ENCODE measurements at regions not wholly inside any gene's neighbourhood (a gene's known extent, or its start where the extent isn't known, plus 50 kb on each side); places are given as distances from the start of the nearest gene placed in this dataset.
"Not testable (repeated sequence)": the region's sequence is repeated elsewhere in the genome, so short reads cannot be mapped to it uniquely, and the experiment has no call there.

DNA sequence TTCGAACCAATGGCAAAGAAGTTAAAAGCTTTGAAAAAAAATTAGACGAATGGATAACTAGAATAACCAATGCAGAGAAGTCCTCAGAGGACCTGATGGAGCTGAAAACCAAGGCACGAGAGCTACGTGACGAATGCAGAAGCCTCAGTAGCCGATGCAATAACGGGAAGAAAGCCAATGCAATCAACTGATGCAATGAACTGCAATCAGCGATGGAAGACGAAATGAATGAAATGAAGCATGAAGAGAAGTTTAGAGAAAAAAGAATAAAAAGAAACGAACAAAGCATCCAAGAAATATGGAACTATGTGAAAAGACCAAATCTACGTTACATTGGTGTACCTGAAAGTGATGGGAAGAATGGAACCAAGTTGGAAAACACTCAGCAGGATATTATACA, 52.6 kb upstream of the MRPS30 start:
- H3K27me3 Mint-ChIP-seq; H3K4me1 Mint-ChIP-seq; CTCF ChIA-PET; DNase-seq; H3K4me3 Mint-ChIP-seq; H3K36me3 Mint-ChIP-seq (ENCODE audit: low read depth); H3K27ac Mint-ChIP-seq; H3K9me3 Mint-ChIP-seq; POLR2A ChIA-PET: not testable (repeated sequence)

DNA sequence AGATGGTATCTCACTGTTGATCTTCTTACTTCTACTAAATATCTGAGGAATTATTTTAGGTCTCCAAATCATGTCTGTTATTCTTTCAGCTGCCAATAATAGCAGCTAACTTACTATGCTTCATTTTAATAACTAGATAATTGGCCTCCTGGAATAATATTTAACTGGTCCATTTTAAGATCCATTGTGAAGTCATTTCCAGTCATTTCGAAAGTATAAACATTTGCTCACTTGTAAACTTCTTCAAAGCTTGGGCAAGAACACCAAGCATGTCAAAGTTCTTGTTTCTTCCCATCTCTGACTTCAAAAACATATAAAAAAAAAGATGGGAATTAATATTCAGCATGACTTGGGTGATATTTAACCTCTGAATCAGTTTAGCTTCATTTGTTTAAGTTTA, 61.4 kb upstream of the MRPS30 start:
- ChIA-PET POLR2A (no interaction called here), CTCF (no interaction called here)
- Mint-ChIP-seq H3K4me1 (no peaks in the 10 kb centered on the region), H3K27ac (no peak overlapping the region), H3K36me3 (ENCODE audit: low read depth) (no peaks in the 10 kb centered on the region), H3K9me3 (no peaks in the 10 kb centered on the region), H3K4me3 (no peak overlapping the region), H3K27me3 (no peaks in the 10 kb centered on the region)
- no peak for DNase-seq

DNA sequence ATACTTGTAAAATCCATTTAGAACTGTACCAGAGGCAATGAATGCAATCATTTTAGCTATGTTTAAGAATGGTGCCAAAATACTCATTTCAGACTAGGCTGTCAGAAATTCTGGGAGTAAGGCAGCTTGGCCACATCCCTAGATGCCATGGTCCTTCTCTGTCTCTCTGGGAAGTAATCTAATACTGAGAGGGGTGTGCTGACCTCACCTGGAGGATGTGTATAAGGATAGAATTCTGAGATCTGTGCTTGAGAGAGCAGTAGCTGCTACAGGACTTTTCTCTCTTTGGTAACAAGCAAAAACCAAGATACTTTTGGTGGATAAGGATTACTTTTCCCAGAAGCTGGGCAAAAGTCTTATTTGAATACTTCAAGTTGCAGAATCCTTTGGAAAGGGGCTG, 68.1 kb upstream of the MRPS30 start:
- ChIA-PET CTCF (no interaction called here), POLR2A (no interaction called here)
- no peak overlapping the region for H3K27ac Mint-ChIP-seq
- DNase-seq, result no peak
- no peaks in the 10 kb centered on the region for H3K4me1 Mint-ChIP-seq
- no peak overlapping the region for H3K4me3 Mint-ChIP-seq
- no peaks in the 10 kb centered on the region for H3K27me3 Mint-ChIP-seq
- no peaks in the 10 kb centered on the region for H3K36me3 Mint-ChIP-seq (ENCODE audit: low read depth)
- H3K9me3 Mint-ChIP-seq, result no peaks in the 10 kb centered on the region

DNA sequence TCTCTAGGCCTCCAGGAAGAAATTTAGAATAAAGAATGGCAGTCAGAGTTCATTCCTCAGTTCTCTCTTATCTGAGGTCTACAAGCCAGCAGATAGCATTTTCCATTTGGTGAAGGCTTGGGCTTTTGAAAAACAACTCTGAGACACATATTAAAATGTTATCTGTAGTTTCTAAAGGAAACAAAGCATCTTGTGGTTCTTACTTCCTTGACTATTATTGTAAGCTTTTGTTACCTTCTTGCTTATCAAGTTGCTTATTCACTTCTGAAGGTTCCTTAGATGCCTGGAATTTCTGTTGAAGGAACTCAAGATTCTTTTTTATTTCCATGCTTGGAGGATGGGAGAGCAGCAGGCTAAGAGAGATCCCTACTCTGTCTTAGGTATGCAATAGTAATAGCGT, 79.2 kb upstream of the MRPS30 start:
- CTCF ChIA-PET, result no interaction called here
- Mint-ChIP-seq H3K4me3 (no peak overlapping the region), H3K4me1 (no peaks in the 10 kb centered on the region)

DNA sequence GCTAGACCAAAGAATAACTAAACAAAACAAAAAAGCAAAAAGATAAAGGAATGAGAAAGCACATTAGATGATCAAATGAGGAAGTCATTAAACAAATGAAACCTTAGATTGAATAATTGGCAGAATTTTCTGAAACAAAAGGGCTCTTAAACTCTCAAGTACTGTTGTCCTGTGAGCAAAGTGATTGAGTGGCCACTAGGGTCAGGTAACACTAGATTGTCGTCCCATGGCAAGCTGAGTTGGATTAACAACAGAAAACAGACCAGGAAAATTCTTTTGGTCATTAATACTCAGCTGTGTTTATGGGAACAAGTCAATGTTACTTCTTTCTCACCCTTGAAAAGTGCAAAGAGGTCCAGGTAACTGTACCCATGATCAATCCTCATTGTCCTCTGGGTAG, 81.6 kb upstream of the MRPS30 start:
- H3K36me3 Mint-ChIP-seq (ENCODE audit: low read depth), result no peaks in the 10 kb centered on the region
- H3K27me3 Mint-ChIP-seq, result no peaks in the 10 kb centered on the region
- CTCF ChIA-PET, result interaction anchor here (0.6 to 1.3 kb wide), 2 partner anchors 16 to 1502 kb away, joined by 3 read pairs; no protein-coding TSS in a partner anchor
- no peaks in the 10 kb centered on the region for H3K9me3 Mint-ChIP-seq
- H3K27ac Mint-ChIP-seq, result no peak overlapping the region
- no peak for DNase-seq
- POLR2A ChIA-PET, result no interaction called here
- no peak overlapping the region for H3K4me3 Mint-ChIP-seq
- no peaks in the 10 kb centered on the region for H3K4me1 Mint-ChIP-seq

More for the DNA sequence above, 79.2 kb upstream of the MRPS30 start:
- POLR2A ChIA-PET, result no interaction called here
- Mint-ChIP-seq H3K27ac (no peak overlapping the region), H3K9me3 (peaks cover 4% of the 10 kb centered on the region), H3K27me3 (no peaks in the 10 kb centered on the region), H3K36me3 (ENCODE audit: low read depth) (no peaks in the 10 kb centered on the region)
- DNase-seq, result no peak

DNA sequence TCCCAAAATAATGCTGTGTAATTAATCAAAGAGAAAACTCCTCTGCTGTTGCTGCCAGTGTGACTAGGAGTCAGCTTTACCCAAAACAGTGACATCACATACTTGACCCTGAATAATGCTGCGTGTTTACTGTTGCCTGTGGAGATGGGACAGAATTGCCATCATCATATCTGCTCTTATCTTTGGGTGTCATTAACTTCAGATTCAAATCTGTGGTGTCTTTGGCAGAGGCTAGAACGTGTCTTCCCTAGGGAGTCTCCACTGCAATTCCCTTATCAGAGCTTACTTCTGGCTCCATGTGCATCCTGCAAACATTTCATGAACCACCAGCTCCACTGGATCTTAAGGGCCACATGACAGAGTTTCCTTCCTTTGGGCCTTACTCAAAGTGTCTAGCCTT, 88.9 kb upstream of the MRPS30 start:
- no peaks in the 10 kb centered on the region for H3K4me1 Mint-ChIP-seq
- no peak for DNase-seq
- CTCF ChIA-PET, result no interaction called here
- H3K4me3 Mint-ChIP-seq, result no peak overlapping the region
- no peaks in the 10 kb centered on the region for H3K9me3 Mint-ChIP-seq
- no peaks in the 10 kb centered on the region for H3K27me3 Mint-ChIP-seq
- POLR2A ChIA-PET, result no interaction called here
- no peaks in the 10 kb centered on the region for H3K36me3 Mint-ChIP-seq (ENCODE audit: low read depth)
- no peak overlapping the region for H3K27ac Mint-ChIP-seq

DNA sequence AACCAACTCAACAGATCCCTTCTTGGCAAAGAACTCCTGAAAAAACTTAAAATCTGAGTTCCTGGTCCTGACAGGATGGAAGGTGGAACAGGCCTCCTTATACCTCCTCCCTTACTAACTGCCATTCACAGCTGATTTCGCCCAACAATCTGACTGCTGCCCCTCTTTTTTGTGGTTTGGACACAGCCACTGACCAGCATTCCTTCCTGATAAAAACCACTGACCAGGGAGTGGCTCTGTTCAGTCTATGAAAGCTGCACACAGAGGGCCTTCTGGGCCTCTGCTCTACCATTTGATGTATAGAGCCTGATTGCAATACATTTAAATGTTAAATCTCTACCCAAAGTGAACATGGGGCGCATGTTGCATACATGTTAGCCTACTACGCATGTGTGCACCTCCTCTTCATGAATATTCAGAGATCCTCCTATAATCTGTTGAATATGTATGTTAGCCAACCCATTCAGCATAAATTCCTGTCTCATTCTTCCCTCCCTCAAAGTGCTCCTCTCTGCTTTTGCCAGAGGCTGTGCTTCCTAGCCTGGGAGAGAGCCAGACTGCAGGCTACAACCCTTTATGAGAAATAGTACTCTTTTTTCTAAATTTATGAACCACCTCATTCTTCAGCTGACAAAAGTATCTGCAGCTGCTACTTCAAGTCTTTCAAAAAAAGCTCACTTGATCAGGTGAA, 93.7 kb upstream of the MRPS30 start:
- POLR2A ChIA-PET, result no interaction called here
- DNase-seq, result no peak
- no peaks in the 10 kb centered on the region for H3K4me1 Mint-ChIP-seq
- no peak overlapping the region for H3K27ac Mint-ChIP-seq
- CTCF ChIA-PET, result interaction anchor here (0.7 to 1.6 kb wide), 2 partner anchors 38 to 217 kb away, joined by 3 read pairs; no protein-coding TSS in a partner anchor
- no peaks in the 10 kb centered on the region for H3K9me3 Mint-ChIP-seq
- H3K36me3 Mint-ChIP-seq (ENCODE audit: low read depth), result no peaks in the 10 kb centered on the region
- H3K27me3 Mint-ChIP-seq, result no peaks in the 10 kb centered on the region
- no peak overlapping the region for H3K4me3 Mint-ChIP-seq

DNA sequence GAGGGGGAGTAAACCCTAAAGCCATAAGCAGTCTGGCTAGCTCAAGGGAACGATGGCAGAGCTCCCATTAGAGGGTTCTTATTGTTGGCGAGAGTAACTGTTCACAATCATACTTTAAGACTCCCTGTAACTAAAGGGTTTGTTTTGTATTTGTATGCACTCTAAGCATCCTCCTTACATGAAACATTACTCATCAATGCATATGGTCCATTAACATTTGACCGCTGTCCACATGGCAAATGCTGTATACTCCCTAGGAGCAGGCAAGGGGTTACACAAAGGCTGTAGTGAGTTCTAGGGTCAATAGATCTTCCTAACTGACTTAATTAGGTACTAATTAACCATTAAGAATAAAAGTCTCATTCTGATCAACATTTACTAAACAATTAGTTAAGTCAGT, 95.3 kb upstream of the MRPS30 start:
- no peak overlapping the region for H3K27ac Mint-ChIP-seq

DNA sequence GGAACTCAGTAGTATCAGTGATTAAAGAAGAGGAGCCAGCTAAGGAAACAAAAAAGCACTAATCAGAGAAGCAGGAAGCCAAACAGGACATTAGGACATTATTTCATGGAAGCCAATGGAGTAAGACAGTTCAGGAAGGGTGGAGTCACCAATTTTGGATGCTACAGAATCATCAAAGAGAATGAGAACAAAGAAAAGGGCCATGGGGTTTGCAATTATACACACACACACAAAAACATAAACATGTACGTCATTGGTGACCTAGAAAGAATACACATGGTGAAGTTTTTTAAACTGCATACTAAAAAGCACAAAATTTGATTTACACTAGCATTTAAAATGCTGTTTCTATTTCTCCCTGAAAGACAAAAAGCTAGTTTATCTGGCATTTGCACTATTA, 96.8 kb upstream of the MRPS30 start:
- Mint-ChIP-seq H3K4me1 (no peaks in the 10 kb centered on the region), H3K27me3 (no peaks in the 10 kb centered on the region), H3K4me3 (no peak overlapping the region), H3K9me3 (no peaks in the 10 kb centered on the region), H3K36me3 (ENCODE audit: low read depth) (no peaks in the 10 kb centered on the region), H3K27ac (no peak overlapping the region)
- no peak for DNase-seq
- CTCF ChIA-PET, result interaction anchor here (1.0 kb wide), 1 partner anchor 15 kb away, joined by 3 read pairs; no protein-coding TSS in a partner anchor
- POLR2A ChIA-PET, result no interaction called here

More for the DNA sequence above, 95.3 kb upstream of the MRPS30 start:
- Mint-ChIP-seq H3K4me3 (no peak overlapping the region), H3K27me3 (no peaks in the 10 kb centered on the region), H3K36me3 (ENCODE audit: low read depth) (no peaks in the 10 kb centered on the region), H3K9me3 (no peaks in the 10 kb centered on the region), H3K4me1 (no peaks in the 10 kb centered on the region)
- no peak for DNase-seq
- ChIA-PET CTCF (no interaction called here), POLR2A (no interaction called here)

DNA sequence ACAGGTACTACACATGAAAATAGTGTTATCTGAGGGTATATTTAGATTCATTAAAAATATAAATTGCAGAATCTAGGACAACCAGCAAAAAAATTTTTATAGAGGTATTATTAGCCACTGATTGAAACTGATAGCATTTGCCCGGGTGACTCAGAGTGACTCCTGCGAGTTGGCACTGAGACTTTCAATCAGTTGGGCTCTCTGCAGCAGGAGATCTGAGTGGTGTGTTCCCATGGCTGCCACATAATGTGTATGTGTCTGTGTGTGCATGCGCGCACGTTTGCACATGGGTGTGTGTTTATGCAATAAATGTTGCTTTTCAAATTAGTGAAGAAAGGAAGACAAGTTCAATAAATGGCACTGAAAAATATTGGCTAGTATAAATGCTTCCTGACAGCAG, 100.1 kb upstream of the MRPS30 start:
- Mint-ChIP-seq H3K9me3 (no peaks in the 10 kb centered on the region), H3K27me3 (no peaks in the 10 kb centered on the region), H3K4me1 (no peaks in the 10 kb centered on the region), H3K27ac (no peak overlapping the region), H3K36me3 (ENCODE audit: low read depth) (no peaks in the 10 kb centered on the region), H3K4me3 (no peak overlapping the region)
- ChIA-PET CTCF (no interaction called here), POLR2A (no interaction called here)
- DNase-seq, result no peak

DNA sequence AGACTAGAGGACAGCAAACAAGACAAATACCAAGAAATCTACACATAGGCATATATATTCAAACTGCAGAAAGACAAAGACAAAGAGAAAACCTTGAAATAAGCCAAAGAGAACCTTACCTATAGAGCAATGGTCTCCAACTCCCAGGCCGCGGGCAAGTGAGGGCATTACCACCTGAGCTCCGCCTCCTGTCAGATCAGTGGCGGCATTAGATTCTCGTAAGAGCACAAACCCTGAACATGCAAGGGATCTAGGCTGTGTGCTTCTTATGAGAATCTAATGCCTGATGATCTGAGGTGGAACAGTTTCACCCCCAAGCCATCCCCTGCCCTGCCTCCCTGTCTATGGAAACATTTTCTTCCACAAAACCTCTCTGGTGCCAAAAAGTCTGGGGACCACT, 101.0 kb upstream of the MRPS30 start:
- POLR2A ChIA-PET, result no interaction called here
- no peak overlapping the region for H3K27ac Mint-ChIP-seq
- DNase-seq, result no peak
- no peaks in the 10 kb centered on the region for H3K36me3 Mint-ChIP-seq (ENCODE audit: low read depth)
- H3K4me1 Mint-ChIP-seq, result no peaks in the 10 kb centered on the region
- no peaks in the 10 kb centered on the region for H3K27me3 Mint-ChIP-seq
- no peaks in the 10 kb centered on the region for H3K9me3 Mint-ChIP-seq
- CTCF ChIA-PET, result no interaction called here
- no peak overlapping the region for H3K4me3 Mint-ChIP-seq

DNA sequence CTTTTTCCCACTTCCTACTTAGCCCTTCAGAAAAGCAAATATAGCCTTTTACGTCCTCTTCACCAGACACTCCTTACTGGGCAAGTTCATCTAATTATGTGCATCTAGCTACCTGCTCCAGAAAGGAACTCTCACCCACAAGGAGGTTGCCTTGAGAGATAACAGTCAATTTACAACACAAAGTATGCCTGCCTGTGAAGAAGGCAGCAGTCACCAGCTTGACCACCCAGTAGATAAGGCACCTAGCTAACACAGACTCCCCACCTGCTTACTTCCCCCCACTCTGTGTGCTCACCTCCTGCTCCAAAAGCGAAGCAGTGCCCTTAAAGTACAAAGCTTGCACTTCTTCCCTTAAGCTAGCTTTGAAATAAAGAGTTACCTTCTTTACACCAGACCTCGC, 111.7 kb upstream of the MRPS30 start:
- ChIA-PET CTCF (no interaction called here), POLR2A (no interaction called here)
- Mint-ChIP-seq H3K4me3 (no peak overlapping the region), H3K4me1 (no peaks in the 10 kb centered on the region), H3K27me3 (no peaks in the 10 kb centered on the region), H3K36me3 (ENCODE audit: low read depth) (no peaks in the 10 kb centered on the region), H3K9me3 (no peaks in the 10 kb centered on the region), H3K27ac (no peak overlapping the region)
- DNase-seq, result no peak

DNA sequence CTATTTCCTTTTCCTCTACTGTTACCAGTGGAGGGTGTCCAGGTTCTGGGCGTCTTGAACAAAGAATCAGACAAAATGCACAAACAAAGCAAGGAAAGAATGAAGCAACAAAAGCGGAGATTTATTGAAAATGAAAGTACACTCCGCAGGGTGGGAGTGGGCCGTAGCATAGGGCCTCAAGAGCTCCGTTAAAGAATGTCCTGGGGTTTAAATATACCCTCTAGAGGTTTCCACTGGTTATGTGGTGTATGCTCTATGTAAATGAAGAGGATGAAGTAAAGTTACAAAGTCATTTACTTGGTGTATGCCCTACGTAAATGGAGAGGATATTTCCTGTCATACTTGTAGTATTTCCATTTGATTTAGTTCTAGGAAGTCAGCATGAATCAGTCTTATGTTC, 113.5 kb upstream of the MRPS30 start:
- CTCF ChIA-PET, result no interaction called here

DNA sequence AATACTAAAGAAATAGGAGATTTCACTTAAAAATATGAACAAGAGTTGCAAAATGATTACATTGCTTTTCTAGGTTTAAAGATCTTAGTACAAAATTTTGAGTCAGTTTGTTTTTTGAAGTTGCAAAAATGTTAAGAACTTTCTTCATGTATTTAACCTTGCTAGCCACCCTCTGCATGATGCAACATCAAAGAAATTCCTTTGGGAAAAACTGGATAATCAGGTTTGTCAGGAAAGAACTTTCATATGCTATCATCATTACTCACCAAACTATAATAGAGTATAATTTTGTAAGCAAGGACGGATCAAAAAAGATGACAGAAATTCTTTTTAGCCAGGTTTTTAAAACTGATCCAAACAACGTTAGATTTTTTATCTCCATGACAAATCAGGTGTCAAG, 116.9 kb upstream of the MRPS30 start:
- DNase-seq, result no peak
- no peaks in the 10 kb centered on the region for H3K36me3 Mint-ChIP-seq (ENCODE audit: low read depth)
- no peak overlapping the region for H3K4me3 Mint-ChIP-seq
- no peaks in the 10 kb centered on the region for H3K27me3 Mint-ChIP-seq
- no peak overlapping the region for H3K27ac Mint-ChIP-seq
- no peaks in the 10 kb centered on the region for H3K4me1 Mint-ChIP-seq
- ChIA-PET CTCF (no interaction called here), POLR2A (no interaction called here)
- peaks cover 2% of the 10 kb centered on the region for H3K9me3 Mint-ChIP-seq

More for the DNA sequence above, 113.5 kb upstream of the MRPS30 start:
- H3K27ac Mint-ChIP-seq, result no peak overlapping the region
- no peaks in the 10 kb centered on the region for H3K4me1 Mint-ChIP-seq
- H3K27me3 Mint-ChIP-seq, result no peaks in the 10 kb centered on the region
- no peak for DNase-seq
- no peaks in the 10 kb centered on the region for H3K9me3 Mint-ChIP-seq
- no peak overlapping the region for H3K4me3 Mint-ChIP-seq
- H3K36me3 Mint-ChIP-seq (ENCODE audit: low read depth), result no peaks in the 10 kb centered on the region
- POLR2A ChIA-PET, result no interaction called here
